ENCODE measurements at regions not wholly inside any gene's neighbourhood (a gene's known extent, or its start where the extent isn't known, plus 50 kb on each side); places are given as distances from the start of the nearest gene placed in this dataset.

- Histone ChIP-seq H3K27me3 (ENCODE audit: control insufficient read depth in 1 of 2, insufficient read depth in 2 of 2, low read length in 2 of 2) (peaks cover 25 to 27% of the 10 kb centered on the region in 2 experiments), H3K4me3 (ENCODE audit: low read length) (no peak overlapping the region), H3K27ac (ENCODE audit: low read depth in 1 of 2, low read length in 2 of 2) (no peak overlapping the region), H3K9me3 (ENCODE audit: control insufficient read depth in 1 of 2, insufficient read depth in 1 of 2, low read length in 2 of 2) (peaks cover 0 to 17% of the 10 kb centered on the region in 2 experiments), H3K36me3 (ENCODE audit: insufficient read depth, low read length) (no peaks in the 10 kb centered on the region), H3K4me1 (ENCODE audit: insufficient read depth, low read length) (no peaks in the 10 kb centered on the region)
- Mint-ChIP-seq H3K9me3 (no peaks in the 10 kb centered on the region), H3K4me1 (ENCODE audit: low read depth) (no peaks in the 10 kb centered on the region), H3K27ac (no peak overlapping the region), H3K4me3 (no peak overlapping the region), H3K36me3 (ENCODE audit: low read depth) (no peaks in the 10 kb centered on the region), H3K27me3 (peaks cover 72% of the 10 kb centered on the region)
- ChIA-PET CTCF (no interaction called here), POLR2A (no interaction called here)
- TF ChIP-seq CTCF (IDR thresholded peaks at IDR 0.05), result no peak
- no peak for ATAC-seq (ENCODE audit: poor library complexity)
- no peak for DNase-seq
- intact Hi-C loops (cut with DNase I, micrococcal nuclease), result loop anchor here in 1 of 2 experiments (1.0 kb wide), 1 partner anchor 8 kb away; no protein-coding TSS in a partner anchor
Measured at GRCh38 chr5:176714067-176714466, 66.8 kb downstream of the TSPAN17 start.

GRCh38 chr5:176716320-176716719 is 69.0 kb downstream of the TSPAN17 start:
- Mint-ChIP-seq H3K9me3 (no peaks in the 10 kb centered on the region), H3K4me3 (no peak overlapping the region), H3K27ac (no peak overlapping the region), H3K4me1 (ENCODE audit: low read depth) (no peaks in the 10 kb centered on the region), H3K36me3 (ENCODE audit: low read depth) (no peaks in the 10 kb centered on the region), H3K27me3 (peaks cover 72% of the 10 kb centered on the region)
- intact Hi-C loops (cut with DNase I, micrococcal nuclease), result no loop called here
- TF ChIP-seq CTCF (IDR thresholded peaks at IDR 0.05), result no peak
- H3K4me3 ChIP-seq (ENCODE audit: low read length), result no peak overlapping the region
- ATAC-seq (ENCODE audit: poor library complexity), result no peak
- ChIA-PET POLR2A (interaction anchor here (0.6 kb wide), 1 partner anchor 199 kb away, joined by 3 read pairs; no protein-coding TSS in a partner anchor), CTCF (no interaction called here)
- no peak for DNase-seq
- H3K9me3 ChIP-seq (ENCODE audit: control insufficient read depth in 1 of 2, insufficient read depth in 1 of 2, low read length in 2 of 2), result peaks cover 0 to 17% of the 10 kb centered on the region in 2 experiments
- no peaks in the 10 kb centered on the region for H3K4me1 ChIP-seq (ENCODE audit: insufficient read depth, low read length)
- H3K27me3 ChIP-seq (ENCODE audit: control insufficient read depth in 1 of 2, insufficient read depth in 2 of 2, low read length in 2 of 2), result peaks cover 22 to 25% of the 10 kb centered on the region in 2 experiments
- H3K36me3 ChIP-seq (ENCODE audit: insufficient read depth, low read length), result no peaks in the 10 kb centered on the region
- no peak overlapping the region for H3K27ac ChIP-seq (ENCODE audit: low read depth in 1 of 2, low read length in 2 of 2)

GRCh38 chr5:176719113-176719739 is 71.9 kb downstream of the TSPAN17 start:
- no peak for TF ChIP-seq CTCF (IDR thresholded peaks at IDR 0.05)
- Histone ChIP-seq H3K36me3 (ENCODE audit: insufficient read depth, low read length) (no peaks in the 10 kb centered on the region), H3K4me3 (ENCODE audit: low read length) (no peak overlapping the region), H3K27ac (ENCODE audit: low read depth in 1 of 2, low read length in 2 of 2) (no peak overlapping the region), H3K27me3 (ENCODE audit: control insufficient read depth in 1 of 2, insufficient read depth in 2 of 2, low read length in 2 of 2) (peaks cover 13 to 19% of the 10 kb centered on the region in 2 experiments), H3K9me3 (ENCODE audit: control insufficient read depth in 1 of 2, insufficient read depth in 1 of 2, low read length in 2 of 2) (peaks cover 0 to 9% of the 10 kb centered on the region in 2 experiments), H3K4me1 (ENCODE audit: insufficient read depth, low read length) (peaks cover 19% of the 10 kb centered on the region)
- Mint-ChIP-seq H3K4me1 (ENCODE audit: low read depth) (peaks cover 4% of the 10 kb centered on the region), H3K4me3 (no peak overlapping the region), H3K9me3 (no peaks in the 10 kb centered on the region), H3K36me3 (ENCODE audit: low read depth) (no peaks in the 10 kb centered on the region), H3K27ac (no peak overlapping the region), H3K27me3 (peaks cover 65% of the 10 kb centered on the region)
- intact Hi-C loops (cut with DNase I, micrococcal nuclease), result no loop called here
- ChIA-PET POLR2A (no interaction called here), CTCF (no interaction called here)
- ATAC-seq (ENCODE audit: poor library complexity) (no peak), DNase-seq (no peak)
